ENCODE measurements at regions not wholly inside any gene's neighbourhood (a gene's known extent, or its start where the extent isn't known, plus 50 kb on each side); places are given as distances from the start of the nearest gene placed in this dataset.

DNA sequence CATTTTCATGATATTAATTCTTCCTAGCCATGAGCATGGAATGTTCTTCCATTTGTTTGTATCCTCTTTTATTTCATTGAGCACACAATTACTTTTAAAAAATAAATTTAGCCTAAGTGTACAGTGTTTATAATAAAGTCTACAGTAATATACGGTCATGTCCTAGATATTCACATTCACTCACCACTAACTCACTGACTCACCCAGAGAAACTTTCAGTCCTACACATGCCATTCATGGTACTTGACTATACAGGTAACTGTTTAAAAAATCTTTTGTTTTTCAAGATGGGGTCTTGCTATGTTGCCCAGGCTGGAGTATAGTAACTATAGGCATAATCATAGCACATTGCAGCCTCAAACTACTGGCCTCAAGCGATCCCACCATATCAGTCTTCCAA is 348.1 kb downstream of the RAPGEF2 start (continued):
- TF ChIP-seq, protein P1, sequence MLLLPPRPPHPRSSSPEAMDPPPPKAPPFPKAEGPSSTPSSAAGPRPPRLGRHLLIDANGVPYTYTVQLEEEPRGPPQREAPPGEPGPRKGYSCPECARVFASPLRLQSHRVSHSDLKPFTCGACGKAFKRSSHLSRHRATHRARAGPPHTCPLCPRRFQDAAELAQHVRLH (CRISPR knock-in tag; IDR thresholded peaks at IDR 0.05; ENCODE audit: borderline replicate concordance, low read depth) = no peak
- TF ChIP-seq MED1 (CRISPR knock-in tag; IDR thresholded peaks at IDR 0.05) = no peak

DNA sequence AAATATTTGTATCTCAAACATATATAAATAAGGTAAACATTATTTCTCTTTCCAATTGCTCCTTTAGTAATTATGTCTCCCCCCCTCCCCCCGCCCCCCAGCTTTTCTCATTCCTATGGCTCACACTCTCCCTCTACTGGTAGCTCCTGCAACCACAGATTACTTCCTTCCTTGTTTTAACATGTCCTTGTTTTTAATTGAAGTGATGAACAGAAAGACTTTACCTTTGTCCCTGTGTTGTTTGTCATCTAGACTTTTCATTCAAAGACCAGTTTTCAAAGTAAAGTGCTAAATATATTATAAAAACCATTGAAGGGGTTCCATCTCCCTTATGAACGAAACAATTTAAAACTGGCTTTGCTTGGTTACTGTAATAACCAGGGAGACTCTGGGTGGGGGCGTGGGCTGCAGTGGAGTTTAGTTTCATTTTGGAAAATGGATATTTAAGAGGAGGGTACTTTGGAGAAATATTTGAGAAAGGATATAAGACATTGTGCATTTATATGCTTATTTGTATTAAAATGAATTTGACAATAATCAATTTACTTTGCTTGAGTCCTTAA is 352.9 kb downstream of the RAPGEF2 start:
- H3K9me3 ChIP-seq (ENCODE audit: low read length) = no peaks in the 10 kb centered on the region
- H2AFZ ChIP-seq (ENCODE audit: low read length) = peak overlapping the region; percentile 76
- no peak overlapping the region for H3K9ac ChIP-seq (ENCODE audit: insufficient read depth, low read depth, low read length)
- H4K20me1 ChIP-seq (ENCODE audit: insufficient read depth, low read length) = no peaks in the 10 kb centered on the region
- 9% methylated on average over 3 of the region's 3 CpGs for WGBS (ENCODE audit: low lambda C conversion rate)
- DNase-seq (ENCODE audit: low spot score) (peak; percentile 49), ATAC-seq (peak; percentile 79), FAIRE-seq (no peak)
- H3K4me1 ChIP-seq (ENCODE audit: insufficient read depth, low read length) = no peaks in the 10 kb centered on the region
- POLR2A ChIA-PET = interaction anchor here (0.6 kb wide), 1 partner anchor 215 kb away, joined by 3 read pairs; no protein-coding TSS in a partner anchor
- peak overlapping the region in 2 of 3 experiments; percentile 26 to 36; a peak in 2 of 6 replicates for H3K4me3 ChIP-seq (replicated peaks in 1 of 3; ENCODE audit: insufficient read depth in 1 of 3, low read depth in 2 of 3, low read length in 3 of 3)
- intact Hi-C loops (cut with micrococcal nuclease; ENCODE audit: unreplicated experiment) (no loop called here), in situ Hi-C loops (cut with HindIII; ENCODE audit: extremely low pct_ligation_motif_present, low pct_unique_long_range_greater_than_20kb) (no loop called here)
- no peaks in the 10 kb centered on the region for H3K27me3 ChIP-seq (ENCODE audit: control insufficient read depth in 1 of 2, insufficient read depth in 2 of 2, low read length in 2 of 2)
- no TSS peak for BruUV-seq (replicated peaks)
- CTCF ChIA-PET (ENCODE audit: low intra/inter-chr PET ratio, low total read pairs) = no interaction called here
- H3K4me2 ChIP-seq (ENCODE audit: low read depth, low read length) = peak overlapping the region; percentile 63
- TF ChIP-seq ELF3 (CRISPR knock-in tag; IDR thresholded peaks at IDR 0.05) (peak; percentile 78), ZNF282 (IDR thresholded peaks at IDR 0.05; ENCODE audit: partially characterized antibody) (no peak), HNRNPK (IDR thresholded peaks at IDR 0.05; ENCODE audit: low read depth, low read length, poor library complexity, severe bottlenecking) (peak; percentile 76), ZSCAN12 (CRISPR knock-in tag; IDR thresholded peaks at IDR 0.05) (no peak), STAG1 (CRISPR knock-in tag; IDR thresholded peaks at IDR 0.05) (peak; percentile 20)
- TF ChIP-seq, protein P2, sequence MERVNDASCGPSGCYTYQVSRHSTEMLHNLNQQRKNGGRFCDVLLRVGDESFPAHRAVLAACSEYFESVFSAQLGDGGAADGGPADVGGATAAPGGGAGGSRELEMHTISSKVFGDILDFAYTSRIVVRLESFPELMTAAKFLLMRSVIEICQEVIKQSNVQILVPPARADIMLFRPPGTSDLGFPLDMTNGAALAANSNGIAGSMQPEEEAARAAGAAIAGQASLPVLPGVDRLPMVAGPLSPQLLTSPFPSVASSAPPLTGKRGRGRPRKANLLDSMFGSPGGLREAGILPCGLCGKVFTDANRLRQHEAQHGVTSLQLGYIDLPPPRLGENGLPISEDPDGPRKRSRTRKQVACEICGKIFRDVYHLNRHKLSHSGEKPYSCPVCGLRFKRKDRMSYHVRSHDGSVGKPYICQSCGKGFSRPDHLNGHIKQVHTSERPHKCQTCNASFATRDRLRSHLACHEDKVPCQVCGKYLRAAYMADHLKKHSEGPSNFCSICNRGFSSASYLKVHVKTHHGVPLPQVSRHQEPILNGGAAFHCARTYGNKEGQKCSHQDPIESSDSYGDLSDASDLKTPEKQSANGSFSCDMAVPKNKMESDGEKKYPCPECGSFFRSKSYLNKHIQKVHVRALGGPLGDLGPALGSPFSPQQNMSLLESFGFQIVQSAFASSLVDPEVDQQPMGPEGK (CRISPR knock-in tag; IDR thresholded peaks at IDR 0.05) = peak; percentile 88
- TF ChIP-seq, protein P3, sequence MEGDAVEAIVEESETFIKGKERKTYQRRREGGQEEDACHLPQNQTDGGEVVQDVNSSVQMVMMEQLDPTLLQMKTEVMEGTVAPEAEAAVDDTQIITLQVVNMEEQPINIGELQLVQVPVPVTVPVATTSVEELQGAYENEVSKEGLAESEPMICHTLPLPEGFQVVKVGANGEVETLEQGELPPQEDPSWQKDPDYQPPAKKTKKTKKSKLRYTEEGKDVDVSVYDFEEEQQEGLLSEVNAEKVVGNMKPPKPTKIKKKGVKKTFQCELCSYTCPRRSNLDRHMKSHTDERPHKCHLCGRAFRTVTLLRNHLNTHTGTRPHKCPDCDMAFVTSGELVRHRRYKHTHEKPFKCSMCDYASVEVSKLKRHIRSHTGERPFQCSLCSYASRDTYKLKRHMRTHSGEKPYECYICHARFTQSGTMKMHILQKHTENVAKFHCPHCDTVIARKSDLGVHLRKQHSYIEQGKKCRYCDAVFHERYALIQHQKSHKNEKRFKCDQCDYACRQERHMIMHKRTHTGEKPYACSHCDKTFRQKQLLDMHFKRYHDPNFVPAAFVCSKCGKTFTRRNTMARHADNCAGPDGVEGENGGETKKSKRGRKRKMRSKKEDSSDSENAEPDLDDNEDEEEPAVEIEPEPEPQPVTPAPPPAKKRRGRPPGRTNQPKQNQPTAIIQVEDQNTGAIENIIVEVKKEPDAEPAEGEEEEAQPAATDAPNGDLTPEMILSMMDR (CRISPR knock-in tag; IDR thresholded peaks at IDR 0.05) = peak; percentile 62
- no peaks in the 10 kb centered on the region for H3K79me2 ChIP-seq (ENCODE audit: insufficient read depth, low read length)
- no peaks in the 10 kb centered on the region for H3K36me3 ChIP-seq (replicated peaks in 1 of 2; ENCODE audit: control insufficient read depth in 1 of 2, insufficient read depth in 2 of 2, low read length in 2 of 2)
- no peak overlapping the region for H3K27ac ChIP-seq (ENCODE audit: extremely low read length, insufficient read depth, low read length)
